Smooth muscle cell (in vitro differentiated cells): ENCODE measurements at regions not wholly inside any gene's neighbourhood (a gene's known extent, or its start where the extent isn't known, plus 50 kb on each side); places are given as distances from the start of the nearest gene placed in this dataset.

Experiments used
- DNase-seq: peaks from one replicate; lab custom pipeline; 2025; ENCODE audit not compliant: unreplicated experiment; lab: John Stamatoyannopoulos, UW
- H2AFZ ChIP-seq: fragments of 200-600 bp; sonication (generic); 2 replicates; pipeline ENCODE4 v1.6.0; 2016; ENCODE audit warnings: antibody characterized with exemption, low read depth, mild to moderate bottlenecking
- H3F3A ChIP-seq: fragments of 200-600 bp; sonication (generic); 2 replicates; pipeline ENCODE4 v1.6.0; 2017; ENCODE audit warnings: antibody characterized with exemption, low read depth
- H3K27ac ChIP-seq: fragments of 200-600 bp; sonication (generic); 2 replicates; pipeline ENCODE4 v1.5.1; 2016; ENCODE audit warnings: low read depth, mild to moderate bottlenecking
- H3K27me3 ChIP-seq: fragments of 200-600 bp; sonication (generic); 2 replicates; pipeline ENCODE4 v1.6.1; 2016; ENCODE audit warnings: low read depth, mild to moderate bottlenecking
- H3K36me3 ChIP-seq: fragments of 200-600 bp; sonication (generic); 2 replicates; pipeline ENCODE4 v1.5.1; 2016; ENCODE audit warnings: low read depth
- H3K4me1 ChIP-seq: fragments of 200-600 bp; sonication (generic); 2 replicates; pipeline ENCODE4 v1.5.1; 2016; ENCODE audit warnings: low read depth
- H3K4me2 ChIP-seq: fragments of 200-600 bp; sonication (generic); 2 replicates; pipeline ENCODE4 v1.6.0; 2016; ENCODE audit warnings: mild to moderate bottlenecking
- H3K4me3 ChIP-seq: fragments of 200-600 bp; sonication (generic); 2 replicates; pipeline ENCODE4 v1.5.1; 2016; ENCODE audit warnings: mild to moderate bottlenecking
- H3K79me2 ChIP-seq: fragments of 200-600 bp; sonication (generic); 2 replicates; pipeline ENCODE4 v1.6.0; 2016; ENCODE audit warnings: low read depth, mild to moderate bottlenecking
- H3K9ac ChIP-seq: fragments of 200-600 bp; sonication (generic); 2 replicates; pipeline ENCODE4 v1.6.0; 2016; ENCODE audit warnings: low read depth
- H3K9me3 ChIP-seq: fragments of 200-600 bp; sonication (generic); replicated peaks from 2 replicates; pipeline ENCODE4 v1.5.1; 2016; ENCODE audit warnings: low read depth
- H4K20me1 ChIP-seq: fragments of 200-600 bp; sonication (generic); 2 replicates; pipeline ENCODE4 v1.6.0; 2016; ENCODE audit warnings: low read depth
- CTCF ChIP-seq: fragments of 200-600 bp; sonication (generic); IDR thresholded peaks from 2 replicates; pipeline ENCODE4 v1.5.1; 2017; ENCODE audit warnings: borderline replicate concordance, mild to moderate bottlenecking, antibody characterized with exemption; ENCODE audit not compliant: insufficient read depth, poor library complexity, severe bottlenecking
- WGBS: methylation state at CpG from one replicate; pipeline ENCODE4 v1.1.7; 2016; ENCODE audit warnings: low lambda C conversion rate; 5-methylcytosine and 5-hydroxymethylcytosine counted together

- H3F3A ChIP-seq, result no peaks in the 10 kb centered on the region
- H3K27ac ChIP-seq, result no peak overlapping the region
- H4K20me1 ChIP-seq, result no peaks in the 10 kb centered on the region
- H3K4me1 ChIP-seq, result no peaks in the 10 kb centered on the region
- H3K27me3 ChIP-seq, result peaks cover 9% of the 10 kb centered on the region
- no peaks in the 10 kb centered on the region for H3K79me2 ChIP-seq
- WGBS, result 42% methylated on average over 3 of the region's 3 CpGs
- H3K9ac ChIP-seq, result no peak overlapping the region
- no peak overlapping the region for H3K4me2 ChIP-seq
- no peaks in the 10 kb centered on the region for H3K9me3 ChIP-seq
- H3K36me3 ChIP-seq, result no peaks in the 10 kb centered on the region
- TF ChIP-seq CTCF, result no peak
- no peak overlapping the region for H2AFZ ChIP-seq
- DNase-seq, result no peak
- no peak overlapping the region for H3K4me3 ChIP-seq
These were observed 617.6 kb downstream of the KIF4B start for GRCh38 chr5:155631116-155631515.

DNA sequence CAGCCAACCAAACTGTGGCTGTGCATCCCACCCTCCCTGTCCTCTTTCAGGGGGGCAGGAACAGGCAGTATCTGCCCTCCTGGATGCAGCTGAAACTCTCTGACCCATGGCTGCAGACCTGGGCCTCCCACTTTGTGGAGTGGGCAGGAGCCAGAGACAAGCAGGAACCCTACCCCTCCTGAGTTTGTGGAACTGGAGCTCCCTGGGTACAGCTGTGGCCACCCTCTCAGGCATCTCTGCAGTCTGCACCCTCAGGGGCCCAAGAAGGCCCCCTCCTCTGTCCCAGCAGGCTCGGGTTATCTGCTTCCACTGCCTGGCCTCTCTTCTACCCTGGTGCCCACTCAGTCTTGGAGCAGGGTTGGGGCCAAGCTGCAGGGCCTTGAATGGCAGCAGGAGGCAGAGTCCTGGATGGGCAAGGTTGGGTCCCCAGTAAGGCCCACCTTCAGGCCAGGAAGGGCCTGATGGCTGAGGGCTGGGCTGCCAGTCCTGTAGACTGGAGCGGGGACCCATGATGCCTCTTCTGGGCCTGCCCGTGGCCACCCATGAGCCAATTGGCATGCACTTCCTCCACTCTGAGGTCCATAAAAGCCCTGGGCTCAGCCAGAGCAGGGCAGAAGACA, 619.9 kb downstream of the KIF4B start:
- WGBS, result 77% methylated on average over 3 of the region's 3 CpGs
- TF ChIP-seq CTCF, result no peak
- no peak for DNase-seq
- Histone ChIP-seq H3K9ac (no peak overlapping the region), H3K27ac (no peak overlapping the region), H3K4me3 (no peak overlapping the region), H3K4me1 (no peaks in the 10 kb centered on the region), H3K27me3 (no peaks in the 10 kb centered on the region), H3K9me3 (no peaks in the 10 kb centered on the region), H3K36me3 (no peaks in the 10 kb centered on the region), H2AFZ (no peak overlapping the region), H3K79me2 (no peaks in the 10 kb centered on the region), H3K4me2 (no peak overlapping the region), H4K20me1 (no peaks in the 10 kb centered on the region), H3F3A (no peaks in the 10 kb centered on the region)

GRCh38 chr5:155649666-155650065, 636.1 kb downstream of the KIF4B start:
- H3F3A ChIP-seq, result no peaks in the 10 kb centered on the region
- H3K4me3 ChIP-seq, result no peak overlapping the region
- no peaks in the 10 kb centered on the region for H4K20me1 ChIP-seq
- H3K27ac ChIP-seq, result no peak overlapping the region
- H3K9me3 ChIP-seq, result no peaks in the 10 kb centered on the region
- no peak overlapping the region for H3K4me2 ChIP-seq
- no peak for DNase-seq
- H3K36me3 ChIP-seq, result no peaks in the 10 kb centered on the region
- H2AFZ ChIP-seq, result no peak overlapping the region
- peaks cover 17% of the 10 kb centered on the region for H3K27me3 ChIP-seq
- no peaks in the 10 kb centered on the region for H3K79me2 ChIP-seq
- no peaks in the 10 kb centered on the region for H3K4me1 ChIP-seq
- no peak overlapping the region for H3K9ac ChIP-seq
- 87% methylated on average over 2 of the region's 2 CpGs for WGBS
- TF ChIP-seq CTCF, result no peak

- TF ChIP-seq CTCF, result no peak
- no peaks in the 10 kb centered on the region for H4K20me1 ChIP-seq
- 91% methylated on average over 2 of the region's 2 CpGs for WGBS
- H3K9ac ChIP-seq, result no peak overlapping the region
- peaks cover 5% of the 10 kb centered on the region for H3K27me3 ChIP-seq
- no peaks in the 10 kb centered on the region for H3K4me1 ChIP-seq
- no peak overlapping the region for H2AFZ ChIP-seq
- no peaks in the 10 kb centered on the region for H3K36me3 ChIP-seq
- no peak overlapping the region for H3K27ac ChIP-seq
- no peaks in the 10 kb centered on the region for H3K9me3 ChIP-seq
- H3K4me3 ChIP-seq, result no peak overlapping the region
- H3K79me2 ChIP-seq, result no peaks in the 10 kb centered on the region
- H3K4me2 ChIP-seq, result no peak overlapping the region
- no peaks in the 10 kb centered on the region for H3F3A ChIP-seq
- no peak for DNase-seq
These were observed 642.0 kb downstream of the KIF4B start for GRCh38 chr5:155655569-155655968.
